MM.1S (cell line): ENCODE measurements at regions not wholly inside any gene's neighbourhood (a gene's known extent, or its start where the extent isn't known, plus 50 kb on each side); places are given as distances from the start of the nearest gene placed in this dataset.

Source experiments
- DNase-seq: peaks from one replicate; pipeline ENCODE4 v3.0.0-alpha.2; 2015
- H2AFZ ChIP-seq: fragments of 300-600 bp; sonication (generic); 2 replicates; pipeline ENCODE4 v1.6.0; 2016; ENCODE audit warnings: antibody characterized with exemption, low read length
- H3F3A ChIP-seq: fragments of 300-600 bp; sonication (generic); 2 replicates; pipeline ENCODE4 v1.6.1; 2016; ENCODE audit warnings: mild to moderate bottlenecking, antibody characterized with exemption, low read length, moderate library complexity, mixed read lengths; ENCODE audit not compliant: insufficient read depth
- H3K27ac ChIP-seq: fragments of 300-600 bp; sonication (generic); 2 replicates; pipeline ENCODE4 v1.5.1; 2016; ENCODE audit warnings: mild to moderate bottlenecking, low read length
- H3K27me3 ChIP-seq: fragments of 300-600 bp; sonication (generic); replicated peaks from 2 replicates; pipeline ENCODE4 v1.6.0; 2016; ENCODE audit warnings: low read length; ENCODE audit not compliant: insufficient read depth
- H3K36me3 ChIP-seq: fragments of 300-600 bp; sonication (generic); replicated peaks from 2 replicates; pipeline ENCODE4 v1.6.1; 2016; ENCODE audit warnings: mild to moderate bottlenecking, low read length, mixed read lengths; ENCODE audit not compliant: insufficient read depth
- H3K4me1 ChIP-seq: fragments of 300-600 bp; sonication (generic); 2 replicates; pipeline ENCODE4 v1.6.1; 2016; ENCODE audit warnings: low read length, mixed read lengths
- H3K4me2 ChIP-seq: fragments of 300-600 bp; sonication (generic); 2 replicates; pipeline ENCODE4 v1.6.0; 2016; ENCODE audit warnings: low read depth, low read length
- H3K4me3 ChIP-seq: fragments of 300-600 bp; sonication (generic); 2 replicates; pipeline ENCODE4 v1.5.1; 2016; ENCODE audit warnings: low read length, mixed read lengths
- H3K79me2 ChIP-seq: fragments of 300-600 bp; sonication (generic); 2 replicates; pipeline ENCODE4 v1.6.1; 2016; ENCODE audit warnings: mixed run types, low read length, mixed read lengths
- H3K9ac ChIP-seq: fragments of 300-600 bp; sonication (generic); 2 replicates; pipeline ENCODE4 v1.6.1; 2016; ENCODE audit warnings: low read length, mixed read lengths
- H3K9me2 ChIP-seq: fragments of 300-600 bp; sonication (generic); replicated peaks from 2 replicates; pipeline ENCODE4 v1.6.1; 2016; ENCODE audit warnings: mild to moderate bottlenecking, low read length, mixed read lengths; ENCODE audit not compliant: insufficient read depth
- H3K9me3 ChIP-seq: fragments of 300-600 bp; sonication (generic); replicated peaks from 2 replicates; pipeline ENCODE4 v1.6.1; 2016; ENCODE audit warnings: mild to moderate bottlenecking, low read length, mixed read lengths; ENCODE audit not compliant: insufficient read depth
- H4K20me1 ChIP-seq: fragments of 300-600 bp; sonication (generic); 2 replicates; pipeline ENCODE4 v1.6.1; 2016; ENCODE audit warnings: mild to moderate bottlenecking, low read length, moderate library complexity, mixed read lengths; ENCODE audit not compliant: insufficient read depth
- EZH2 ChIP-seq: fragments of 300-600 bp; sonication (generic); optimal IDR thresholded peaks from 2 replicates; pipeline ENCODE3; 2017; ENCODE audit warnings: low read depth, mild to moderate bottlenecking, antibody characterized with exemption, low read length, mixed read lengths
- EZH2phosphoT487 ChIP-seq: fragments of 300-600 bp; sonication (generic); IDR thresholded peaks from 2 replicates; pipeline ENCODE4 v1.6.1; 2018; ENCODE audit warnings: antibody characterized with exemption, low read length
- TF ChIP-seq, protein P1 (sequence below): fragments of 300-600 bp; sonication (generic); IDR thresholded peaks from 2 replicates; pipeline ENCODE4 v1.5.1; 2016; ENCODE audit warnings: antibody characterized with exemption, low read length, mixed read lengths

DNA sequence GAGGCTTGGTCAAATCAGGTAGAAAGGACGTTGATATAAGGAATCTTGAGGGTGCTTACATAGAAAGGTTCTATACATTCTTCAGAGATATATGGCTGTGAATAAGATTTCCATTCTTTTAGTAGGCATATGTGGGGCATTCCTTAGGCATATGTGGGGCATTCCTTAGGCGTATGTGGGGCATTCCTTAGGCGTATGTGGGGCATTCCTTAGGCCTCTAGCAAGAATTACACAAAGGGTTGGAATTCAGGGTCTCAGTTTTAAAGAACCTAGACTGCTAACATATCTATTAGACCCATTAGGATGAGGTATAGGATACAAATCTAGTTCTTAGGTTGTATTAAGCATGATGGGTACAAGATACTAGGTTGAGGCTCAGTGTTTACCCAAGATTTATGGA lies 607.8 kb downstream of the SI start:
- TF ChIP-seq, protein P1, sequence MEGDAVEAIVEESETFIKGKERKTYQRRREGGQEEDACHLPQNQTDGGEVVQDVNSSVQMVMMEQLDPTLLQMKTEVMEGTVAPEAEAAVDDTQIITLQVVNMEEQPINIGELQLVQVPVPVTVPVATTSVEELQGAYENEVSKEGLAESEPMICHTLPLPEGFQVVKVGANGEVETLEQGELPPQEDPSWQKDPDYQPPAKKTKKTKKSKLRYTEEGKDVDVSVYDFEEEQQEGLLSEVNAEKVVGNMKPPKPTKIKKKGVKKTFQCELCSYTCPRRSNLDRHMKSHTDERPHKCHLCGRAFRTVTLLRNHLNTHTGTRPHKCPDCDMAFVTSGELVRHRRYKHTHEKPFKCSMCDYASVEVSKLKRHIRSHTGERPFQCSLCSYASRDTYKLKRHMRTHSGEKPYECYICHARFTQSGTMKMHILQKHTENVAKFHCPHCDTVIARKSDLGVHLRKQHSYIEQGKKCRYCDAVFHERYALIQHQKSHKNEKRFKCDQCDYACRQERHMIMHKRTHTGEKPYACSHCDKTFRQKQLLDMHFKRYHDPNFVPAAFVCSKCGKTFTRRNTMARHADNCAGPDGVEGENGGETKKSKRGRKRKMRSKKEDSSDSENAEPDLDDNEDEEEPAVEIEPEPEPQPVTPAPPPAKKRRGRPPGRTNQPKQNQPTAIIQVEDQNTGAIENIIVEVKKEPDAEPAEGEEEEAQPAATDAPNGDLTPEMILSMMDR: no peak
- TF ChIP-seq EZH2phosphoT487 (no peak), EZH2 (no peak)
- no peaks in the 10 kb centered on the region for H3K27me3 ChIP-seq
- H3K79me2 ChIP-seq: no peaks in the 10 kb centered on the region
- H3K4me1 ChIP-seq: no peaks in the 10 kb centered on the region
- H3K36me3 ChIP-seq: no peaks in the 10 kb centered on the region
- H3K4me2 ChIP-seq: no peak overlapping the region
- H3K4me3 ChIP-seq: no peak overlapping the region
- no peaks in the 10 kb centered on the region for H3K9me2 ChIP-seq
- H2AFZ ChIP-seq: no peak overlapping the region
- no peaks in the 10 kb centered on the region for H3K9me3 ChIP-seq
- DNase-seq: no peak
- no peak overlapping the region for H3K27ac ChIP-seq
- no peak overlapping the region for H3K9ac ChIP-seq
- H4K20me1 ChIP-seq: no peaks in the 10 kb centered on the region
- H3F3A ChIP-seq: no peaks in the 10 kb centered on the region

DNA sequence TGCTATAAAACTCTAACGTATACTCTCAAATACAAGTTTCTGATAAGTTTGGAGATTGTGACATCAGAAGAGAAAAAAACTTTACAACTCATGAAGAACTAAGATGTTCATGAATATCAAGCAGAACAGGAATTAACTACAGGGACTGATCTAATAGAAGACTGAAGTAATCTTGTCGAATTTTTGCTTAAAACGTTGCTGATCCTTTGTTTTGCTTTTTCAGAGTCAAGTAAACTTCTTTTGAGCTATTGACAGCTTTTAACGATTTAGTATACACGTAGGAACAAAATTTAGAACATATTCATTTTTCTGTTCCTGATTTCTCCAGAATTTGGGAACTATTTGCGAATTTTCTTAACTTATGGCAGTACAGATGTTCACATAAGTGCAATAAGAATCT lies 610.2 kb downstream of the SI start:
- Histone ChIP-seq H3K4me1 (no peaks in the 10 kb centered on the region), H3K79me2 (no peaks in the 10 kb centered on the region), H3K9me2 (no peaks in the 10 kb centered on the region), H4K20me1 (no peaks in the 10 kb centered on the region), H3K9me3 (no peaks in the 10 kb centered on the region), H3K27me3 (no peaks in the 10 kb centered on the region), H3K36me3 (no peaks in the 10 kb centered on the region), H2AFZ (no peak overlapping the region), H3K9ac (no peak overlapping the region), H3F3A (no peaks in the 10 kb centered on the region), H3K27ac (no peak overlapping the region), H3K4me2 (no peak overlapping the region), H3K4me3 (no peak overlapping the region)
- TF ChIP-seq EZH2: no peak
- TF ChIP-seq, protein P1: no peak
- TF ChIP-seq EZH2phosphoT487: no peak
- no peak for DNase-seq

DNA sequence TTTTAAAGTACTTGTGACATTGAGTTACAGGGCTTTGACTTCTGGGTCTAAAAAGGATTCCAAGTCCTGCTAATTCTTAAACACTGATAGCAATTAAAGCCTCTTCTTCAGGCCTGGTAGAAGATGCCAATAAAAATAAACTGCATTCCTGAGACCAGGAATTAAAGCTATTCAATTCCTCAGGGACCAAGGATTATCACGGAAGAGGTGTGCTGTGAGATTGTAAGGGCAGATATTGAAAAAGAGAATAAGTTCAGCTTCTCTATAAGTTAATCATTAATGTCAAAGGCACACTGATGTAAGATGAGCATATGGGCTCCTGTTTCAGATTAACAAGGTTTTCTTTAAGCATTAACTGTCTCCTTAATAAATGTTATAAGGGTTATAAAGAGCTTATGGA lies 611.3 kb downstream of the SI start:
- Histone ChIP-seq H4K20me1 (no peaks in the 10 kb centered on the region), H3K27me3 (no peaks in the 10 kb centered on the region), H3F3A (no peaks in the 10 kb centered on the region), H3K9me2 (no peaks in the 10 kb centered on the region), H3K36me3 (no peaks in the 10 kb centered on the region), H3K4me1 (0 out of 2 replicates have a peak, but pooled peaks cover under 1% of the 10 kb centered on the region), H3K27ac (no peak overlapping the region), H3K79me2 (no peaks in the 10 kb centered on the region), H2AFZ (no peak overlapping the region), H3K9me3 (no peaks in the 10 kb centered on the region), H3K9ac (no peak overlapping the region), H3K4me3 (no peak overlapping the region), H3K4me2 (no peak overlapping the region)
- TF ChIP-seq, protein P1: no peak
- TF ChIP-seq EZH2phosphoT487: no peak
- no peak for TF ChIP-seq EZH2
- DNase-seq: no peak
